ENCODE measurements at regions not wholly inside any gene's neighbourhood (a gene's known extent, or its start where the extent isn't known, plus 50 kb on each side); places are given as distances from the start of the nearest gene placed in this dataset.

DNA sequence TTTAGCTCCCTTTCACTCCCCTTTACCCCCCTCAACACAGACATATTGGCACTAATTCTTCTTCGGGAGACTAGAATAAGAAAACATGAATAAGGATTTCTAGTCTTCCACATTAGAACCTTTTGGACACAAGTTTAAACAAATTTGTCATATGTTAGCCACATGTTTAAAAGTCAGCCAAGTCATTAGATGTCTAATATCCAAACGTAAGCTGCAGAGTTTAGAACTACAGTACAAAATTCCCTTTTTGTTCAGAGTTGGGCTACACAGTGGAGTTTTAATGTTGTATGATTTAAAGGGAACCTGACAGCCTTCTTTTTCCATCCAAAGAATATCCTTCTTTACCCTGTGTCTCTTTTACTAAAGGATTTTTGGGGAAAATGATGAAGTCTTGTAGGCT lies 79.8 kb downstream of the PDE6H start:
- ATAC-seq (no peak), DNase-seq (ENCODE audit: low spot score) (no peak)
- POLR2A ChIA-PET, result no interaction called here
- Mint-ChIP-seq H3K4me1 (no peaks in the 10 kb centered on the region), H3K4me3 (no peak overlapping the region), H3K36me3 (no peaks in the 10 kb centered on the region), H3K27ac (no peak overlapping the region), H3K27me3 (ENCODE audit: low read depth) (no peaks in the 10 kb centered on the region), H3K9me3 (no peaks in the 10 kb centered on the region)
- CTCF ChIA-PET, result interaction anchor here (0.5 kb wide), 1 partner anchor 333 kb away, joined by 3 read pairs; no protein-coding TSS in a partner anchor
- TF ChIP-seq RORB (CRISPR knock-in tag; IDR thresholded peaks at IDR 0.05), result no peak
- TF ChIP-seq, protein P1, sequence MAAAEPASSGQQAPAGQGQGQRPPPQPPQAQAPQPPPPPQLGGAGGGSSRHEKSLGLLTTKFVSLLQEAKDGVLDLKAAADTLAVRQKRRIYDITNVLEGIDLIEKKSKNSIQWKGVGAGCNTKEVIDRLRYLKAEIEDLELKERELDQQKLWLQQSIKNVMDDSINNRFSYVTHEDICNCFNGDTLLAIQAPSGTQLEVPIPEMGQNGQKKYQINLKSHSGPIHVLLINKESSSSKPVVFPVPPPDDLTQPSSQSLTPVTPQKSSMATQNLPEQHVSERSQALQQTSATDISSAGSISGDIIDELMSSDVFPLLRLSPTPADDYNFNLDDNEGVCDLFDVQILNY (CRISPR knock-in tag; IDR thresholded peaks at IDR 0.05), result no peak
- TF ChIP-seq TEAD1 (CRISPR knock-in tag; IDR thresholded peaks at IDR 0.05), result no peak
- TF ChIP-seq, protein P2, sequence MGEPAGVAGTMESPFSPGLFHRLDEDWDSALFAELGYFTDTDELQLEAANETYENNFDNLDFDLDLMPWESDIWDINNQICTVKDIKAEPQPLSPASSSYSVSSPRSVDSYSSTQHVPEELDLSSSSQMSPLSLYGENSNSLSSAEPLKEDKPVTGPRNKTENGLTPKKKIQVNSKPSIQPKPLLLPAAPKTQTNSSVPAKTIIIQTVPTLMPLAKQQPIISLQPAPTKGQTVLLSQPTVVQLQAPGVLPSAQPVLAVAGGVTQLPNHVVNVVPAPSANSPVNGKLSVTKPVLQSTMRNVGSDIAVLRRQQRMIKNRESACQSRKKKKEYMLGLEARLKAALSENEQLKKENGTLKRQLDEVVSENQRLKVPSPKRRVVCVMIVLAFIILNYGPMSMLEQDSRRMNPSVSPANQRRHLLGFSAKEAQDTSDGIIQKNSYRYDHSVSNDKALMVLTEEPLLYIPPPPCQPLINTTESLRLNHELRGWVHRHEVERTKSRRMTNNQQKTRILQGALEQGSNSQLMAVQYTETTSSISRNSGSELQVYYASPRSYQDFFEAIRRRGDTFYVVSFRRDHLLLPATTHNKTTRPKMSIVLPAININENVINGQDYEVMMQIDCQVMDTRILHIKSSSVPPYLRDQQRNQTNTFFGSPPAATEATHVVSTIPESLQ (CRISPR knock-in tag; IDR thresholded peaks at IDR 0.05), result no peak
- no peak for TF ChIP-seq CBFB (CRISPR knock-in tag; IDR thresholded peaks at IDR 0.05; ENCODE audit: low read depth)
- TF ChIP-seq PRDM15 (CRISPR knock-in tag; IDR thresholded peaks at IDR 0.05), result no peak
- TF ChIP-seq, protein P3, sequence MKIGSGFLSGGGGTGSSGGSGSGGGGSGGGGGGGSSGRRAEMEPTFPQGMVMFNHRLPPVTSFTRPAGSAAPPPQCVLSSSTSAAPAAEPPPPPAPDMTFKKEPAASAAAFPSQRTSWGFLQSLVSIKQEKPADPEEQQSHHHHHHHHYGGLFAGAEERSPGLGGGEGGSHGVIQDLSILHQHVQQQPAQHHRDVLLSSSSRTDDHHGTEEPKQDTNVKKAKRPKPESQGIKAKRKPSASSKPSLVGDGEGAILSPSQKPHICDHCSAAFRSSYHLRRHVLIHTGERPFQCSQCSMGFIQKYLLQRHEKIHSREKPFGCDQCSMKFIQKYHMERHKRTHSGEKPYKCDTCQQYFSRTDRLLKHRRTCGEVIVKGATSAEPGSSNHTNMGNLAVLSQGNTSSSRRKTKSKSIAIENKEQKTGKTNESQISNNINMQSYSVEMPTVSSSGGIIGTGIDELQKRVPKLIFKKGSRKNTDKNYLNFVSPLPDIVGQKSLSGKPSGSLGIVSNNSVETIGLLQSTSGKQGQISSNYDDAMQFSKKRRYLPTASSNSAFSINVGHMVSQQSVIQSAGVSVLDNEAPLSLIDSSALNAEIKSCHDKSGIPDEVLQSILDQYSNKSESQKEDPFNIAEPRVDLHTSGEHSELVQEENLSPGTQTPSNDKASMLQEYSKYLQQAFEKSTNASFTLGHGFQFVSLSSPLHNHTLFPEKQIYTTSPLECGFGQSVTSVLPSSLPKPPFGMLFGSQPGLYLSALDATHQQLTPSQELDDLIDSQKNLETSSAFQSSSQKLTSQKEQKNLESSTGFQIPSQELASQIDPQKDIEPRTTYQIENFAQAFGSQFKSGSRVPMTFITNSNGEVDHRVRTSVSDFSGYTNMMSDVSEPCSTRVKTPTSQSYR (CRISPR knock-in tag; IDR thresholded peaks at IDR 0.05), result no peak
- no peak for TF ChIP-seq TEAD4 (CRISPR knock-in tag; IDR thresholded peaks at IDR 0.05)
- TF ChIP-seq, protein P4, sequence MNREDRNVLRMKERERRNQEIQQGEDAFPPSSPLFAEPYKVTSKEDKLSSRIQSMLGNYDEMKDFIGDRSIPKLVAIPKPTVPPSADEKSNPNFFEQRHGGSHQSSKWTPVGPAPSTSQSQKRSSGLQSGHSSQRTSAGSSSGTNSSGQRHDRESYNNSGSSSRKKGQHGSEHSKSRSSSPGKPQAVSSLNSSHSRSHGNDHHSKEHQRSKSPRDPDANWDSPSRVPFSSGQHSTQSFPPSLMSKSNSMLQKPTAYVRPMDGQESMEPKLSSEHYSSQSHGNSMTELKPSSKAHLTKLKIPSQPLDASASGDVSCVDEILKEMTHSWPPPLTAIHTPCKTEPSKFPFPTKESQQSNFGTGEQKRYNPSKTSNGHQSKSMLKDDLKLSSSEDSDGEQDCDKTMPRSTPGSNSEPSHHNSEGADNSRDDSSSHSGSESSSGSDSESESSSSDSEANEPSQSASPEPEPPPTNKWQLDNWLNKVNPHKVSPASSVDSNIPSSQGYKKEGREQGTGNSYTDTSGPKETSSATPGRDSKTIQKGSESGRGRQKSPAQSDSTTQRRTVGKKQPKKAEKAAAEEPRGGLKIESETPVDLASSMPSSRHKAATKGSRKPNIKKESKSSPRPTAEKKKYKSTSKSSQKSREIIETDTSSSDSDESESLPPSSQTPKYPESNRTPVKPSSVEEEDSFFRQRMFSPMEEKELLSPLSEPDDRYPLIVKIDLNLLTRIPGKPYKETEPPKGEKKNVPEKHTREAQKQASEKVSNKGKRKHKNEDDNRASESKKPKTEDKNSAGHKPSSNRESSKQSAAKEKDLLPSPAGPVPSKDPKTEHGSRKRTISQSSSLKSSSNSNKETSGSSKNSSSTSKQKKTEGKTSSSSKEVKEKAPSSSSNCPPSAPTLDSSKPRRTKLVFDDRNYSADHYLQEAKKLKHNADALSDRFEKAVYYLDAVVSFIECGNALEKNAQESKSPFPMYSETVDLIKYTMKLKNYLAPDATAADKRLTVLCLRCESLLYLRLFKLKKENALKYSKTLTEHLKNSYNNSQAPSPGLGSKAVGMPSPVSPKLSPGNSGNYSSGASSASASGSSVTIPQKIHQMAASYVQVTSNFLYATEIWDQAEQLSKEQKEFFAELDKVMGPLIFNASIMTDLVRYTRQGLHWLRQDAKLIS (CRISPR knock-in tag; IDR thresholded peaks at IDR 0.05; ENCODE audit: borderline replicate concordance), result no peak
- TF ChIP-seq ERG (CRISPR knock-in tag; IDR thresholded peaks at IDR 0.05), result no peak
- no peak for TF ChIP-seq CREB1 (CRISPR knock-in tag; IDR thresholded peaks at IDR 0.05)
- no peak for TF ChIP-seq NR2C2 (CRISPR knock-in tag; IDR thresholded peaks at IDR 0.05)
- TF ChIP-seq, protein P5, sequence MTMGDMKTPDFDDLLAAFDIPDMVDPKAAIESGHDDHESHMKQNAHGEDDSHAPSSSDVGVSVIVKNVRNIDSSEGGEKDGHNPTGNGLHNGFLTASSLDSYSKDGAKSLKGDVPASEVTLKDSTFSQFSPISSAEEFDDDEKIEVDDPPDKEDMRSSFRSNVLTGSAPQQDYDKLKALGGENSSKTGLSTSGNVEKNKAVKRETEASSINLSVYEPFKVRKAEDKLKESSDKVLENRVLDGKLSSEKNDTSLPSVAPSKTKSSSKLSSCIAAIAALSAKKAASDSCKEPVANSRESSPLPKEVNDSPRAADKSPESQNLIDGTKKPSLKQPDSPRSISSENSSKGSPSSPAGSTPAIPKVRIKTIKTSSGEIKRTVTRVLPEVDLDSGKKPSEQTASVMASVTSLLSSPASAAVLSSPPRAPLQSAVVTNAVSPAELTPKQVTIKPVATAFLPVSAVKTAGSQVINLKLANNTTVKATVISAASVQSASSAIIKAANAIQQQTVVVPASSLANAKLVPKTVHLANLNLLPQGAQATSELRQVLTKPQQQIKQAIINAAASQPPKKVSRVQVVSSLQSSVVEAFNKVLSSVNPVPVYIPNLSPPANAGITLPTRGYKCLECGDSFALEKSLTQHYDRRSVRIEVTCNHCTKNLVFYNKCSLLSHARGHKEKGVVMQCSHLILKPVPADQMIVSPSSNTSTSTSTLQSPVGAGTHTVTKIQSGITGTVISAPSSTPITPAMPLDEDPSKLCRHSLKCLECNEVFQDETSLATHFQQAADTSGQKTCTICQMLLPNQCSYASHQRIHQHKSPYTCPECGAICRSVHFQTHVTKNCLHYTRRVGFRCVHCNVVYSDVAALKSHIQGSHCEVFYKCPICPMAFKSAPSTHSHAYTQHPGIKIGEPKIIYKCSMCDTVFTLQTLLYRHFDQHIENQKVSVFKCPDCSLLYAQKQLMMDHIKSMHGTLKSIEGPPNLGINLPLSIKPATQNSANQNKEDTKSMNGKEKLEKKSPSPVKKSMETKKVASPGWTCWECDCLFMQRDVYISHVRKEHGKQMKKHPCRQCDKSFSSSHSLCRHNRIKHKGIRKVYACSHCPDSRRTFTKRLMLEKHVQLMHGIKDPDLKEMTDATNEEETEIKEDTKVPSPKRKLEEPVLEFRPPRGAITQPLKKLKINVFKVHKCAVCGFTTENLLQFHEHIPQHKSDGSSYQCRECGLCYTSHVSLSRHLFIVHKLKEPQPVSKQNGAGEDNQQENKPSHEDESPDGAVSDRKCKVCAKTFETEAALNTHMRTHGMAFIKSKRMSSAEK (CRISPR knock-in tag; IDR thresholded peaks at IDR 0.05; ENCODE audit: borderline replicate concordance), result no peak
- TF ChIP-seq NR1H2 (CRISPR knock-in tag; IDR thresholded peaks at IDR 0.05), result no peak
